GM23338 (cell line): ENCODE measurements at regions not wholly inside any gene's neighbourhood (a gene's known extent, or its start where the extent isn't known, plus 50 kb on each side); places are given as distances from the start of the nearest gene placed in this dataset.

Experiments
- ATAC-seq: fragments of 200-7000 bp; cut with Tn5 transposase; 3 replicates; pipeline ENCODE4 v1.9.1; 2020
- DNase-seq: peaks from one replicate; pipeline ENCODE4 v3.0.0-alpha.2; 2015; ENCODE audit warnings: low spot score
- H2AFZ ChIP-seq: fragments of 200-600 bp; sonication (generic); 2 replicates; pipeline ENCODE4 v1.8.0; 2016; ENCODE audit warnings: antibody characterized with exemption, mild to moderate bottlenecking, moderate library complexity
- H3F3A ChIP-seq: fragments of 200-600 bp; sonication (generic); replicated peaks from 2 replicates; pipeline ENCODE4 v1.8.0; 2017; ENCODE audit warnings: antibody characterized with exemption, mixed run types, low read depth
- H3K27ac ChIP-seq: fragments of 200-600 bp; sonication (generic); 2 replicates; pipeline ENCODE4 v1.6.1; 2016; ENCODE audit warnings: low read depth
- H3K27me3 ChIP-seq: fragments of 200-600 bp; sonication (generic); 2 replicates; pipeline ENCODE4 v1.8.0; 2016; ENCODE audit warnings: mild to moderate bottlenecking, mixed run types, moderate library complexity; ENCODE audit not compliant: insufficient read depth
- H3K36me3 ChIP-seq: fragments of 200-600 bp; sonication (generic); 2 replicates; pipeline ENCODE4 v1.8.0; 2016; ENCODE audit warnings: mild to moderate bottlenecking; ENCODE audit not compliant: insufficient read depth
- H3K4me1 ChIP-seq: fragments of 200-600 bp; sonication (generic); 2 replicates; pipeline ENCODE4 v1.8.0; 2016; ENCODE audit warnings: mild to moderate bottlenecking, moderate library complexity; ENCODE audit not compliant: insufficient read depth
- H3K4me2 ChIP-seq: fragments of 200-600 bp; sonication (generic); 2 replicates; pipeline ENCODE4 v1.7.1; 2017; ENCODE audit warnings: mixed run types
- H3K4me3 ChIP-seq: fragments of 200-600 bp; sonication (generic); 2 replicates; pipeline ENCODE4 v1.6.1; 2016; ENCODE audit warnings: mixed run types
- H3K79me2 ChIP-seq: fragments of 200-600 bp; sonication (generic); replicated peaks from 2 replicates; pipeline ENCODE4 v1.8.0; 2017; ENCODE audit warnings: mild to moderate bottlenecking; ENCODE audit not compliant: insufficient read depth
- H3K9me2 ChIP-seq: fragments of 200-600 bp; sonication (generic); 2 replicates; pipeline ENCODE4 v1.8.0; 2017; ENCODE audit not compliant: insufficient read depth
- H4K20me1 ChIP-seq: fragments of 200-600 bp; sonication (generic); replicated peaks from 2 replicates; pipeline ENCODE4 v1.8.0; 2017; ENCODE audit warnings: mild to moderate bottlenecking; ENCODE audit not compliant: insufficient read depth
- H3K27ac Mint-ChIP-seq: 2 replicates; pipeline ENCODE4 v1.8.0; 2020; ENCODE audit warnings: inconsistent platforms, mild to moderate bottlenecking, moderate library complexity, mixed read lengths
- H3K27me3 Mint-ChIP-seq: 3 replicates; pipeline ENCODE4 v1.8.0; 2022; ENCODE audit warnings: low read depth, mild to moderate bottlenecking, moderate library complexity, mixed read lengths, inconsistent platforms; ENCODE audit not compliant: insufficient read depth, poor library complexity
- H3K36me3 Mint-ChIP-seq: 3 replicates; pipeline ENCODE4 v1.8.0; 2021; ENCODE audit warnings: low read depth, mild to moderate bottlenecking, inconsistent platforms, moderate library complexity, mixed read lengths
- H3K4me1 Mint-ChIP-seq: 3 replicates; pipeline ENCODE4 v1.8.0; 2020; ENCODE audit warnings: mild to moderate bottlenecking, inconsistent platforms, mixed read lengths
- H3K4me3 Mint-ChIP-seq: 3 replicates; pipeline ENCODE4 v1.8.0; 2021; ENCODE audit warnings: moderate library complexity, mild to moderate bottlenecking, inconsistent platforms, mixed read lengths
- H3K9me3 Mint-ChIP-seq: 3 replicates; pipeline ENCODE4 v1.8.0; 2020; ENCODE audit warnings: moderate library complexity, mild to moderate bottlenecking, inconsistent platforms, mixed read lengths
- CREB1 ChIP-seq: fragments of 250-450 bp; sonication (Bioruptor Pico); IDR thresholded peaks from 2 replicates; pipeline ENCODE4 v1.5.0; 2020; ENCODE audit warnings: low read depth, mild to moderate bottlenecking, moderate library complexity
- CTCF ChIP-seq, 2 experiments: fragments of 200-600 bp in 1 of 2; sonication (generic) in 1 of 2; conservative IDR thresholded peaks; 2 replicates each; pipeline versions ENCODE4 v1.5.1 to v1.6.1; 2016 to 2017; ENCODE audit warnings: antibody characterized with exemption in 2 of 2, low read depth in 2 of 2, mild to moderate bottlenecking in 2 of 2, moderate library complexity in 1 of 2
- EZH2 ChIP-seq: fragments of 200-600 bp; sonication (generic); IDR thresholded peaks from one replicate; pipeline ENCODE4 v1.8.0; 2017; ENCODE audit warnings: antibody characterized with exemption, mild to moderate bottlenecking, low read depth; ENCODE audit not compliant: unreplicated experiment
- EZH2phosphoT487 ChIP-seq: fragments of 200-600 bp; sonication (generic); IDR thresholded peaks from one replicate; pipeline ENCODE4 v1.8.1; 2018; ENCODE audit warnings: antibody characterized with exemption; ENCODE audit not compliant: unreplicated experiment
- JUNB ChIP-seq: IDR thresholded peaks from one replicate; pipeline ENCODE4 v1.6.1; 2016; ENCODE audit warnings: antibody characterized with exemption; ENCODE audit not compliant: unreplicated experiment
- STAT1 ChIP-seq: IDR thresholded peaks from one replicate; pipeline ENCODE4 v1.6.1; 2016; ENCODE audit warnings: antibody characterized with exemption; ENCODE audit not compliant: unreplicated experiment
- ZNF114 ChIP-seq: fragments of 250-450 bp; sonication (Bioruptor Pico); IDR thresholded peaks from 2 replicates; pipeline ENCODE4 v1.5.0; 2020; ENCODE audit warnings: mild to moderate bottlenecking, moderate library complexity
- ZNF331 ChIP-seq: fragments of 250-450 bp; sonication (Bioruptor Pico); IDR thresholded peaks from 2 replicates; pipeline ENCODE4 v1.5.0; 2020; ENCODE audit warnings: low read depth, mild to moderate bottlenecking, moderate library complexity
- TF ChIP-seq, protein P1 (sequence below): fragments of 250-450 bp; sonication (Bioruptor Pico); IDR thresholded peaks from 2 replicates; pipeline ENCODE4 v1.5.0; 2020; ENCODE audit warnings: mild to moderate bottlenecking, moderate library complexity
- TF ChIP-seq, protein P2 (sequence below): IDR thresholded peaks from one replicate; pipeline ENCODE4 v1.6.1; 2018; ENCODE audit warnings: antibody characterized with exemption; ENCODE audit not compliant: unreplicated experiment

- TF ChIP-seq ZNF331 (CRISPR knock-in tag) (no peak), EZH2phosphoT487 (no peak)
- TF ChIP-seq, protein P1, sequence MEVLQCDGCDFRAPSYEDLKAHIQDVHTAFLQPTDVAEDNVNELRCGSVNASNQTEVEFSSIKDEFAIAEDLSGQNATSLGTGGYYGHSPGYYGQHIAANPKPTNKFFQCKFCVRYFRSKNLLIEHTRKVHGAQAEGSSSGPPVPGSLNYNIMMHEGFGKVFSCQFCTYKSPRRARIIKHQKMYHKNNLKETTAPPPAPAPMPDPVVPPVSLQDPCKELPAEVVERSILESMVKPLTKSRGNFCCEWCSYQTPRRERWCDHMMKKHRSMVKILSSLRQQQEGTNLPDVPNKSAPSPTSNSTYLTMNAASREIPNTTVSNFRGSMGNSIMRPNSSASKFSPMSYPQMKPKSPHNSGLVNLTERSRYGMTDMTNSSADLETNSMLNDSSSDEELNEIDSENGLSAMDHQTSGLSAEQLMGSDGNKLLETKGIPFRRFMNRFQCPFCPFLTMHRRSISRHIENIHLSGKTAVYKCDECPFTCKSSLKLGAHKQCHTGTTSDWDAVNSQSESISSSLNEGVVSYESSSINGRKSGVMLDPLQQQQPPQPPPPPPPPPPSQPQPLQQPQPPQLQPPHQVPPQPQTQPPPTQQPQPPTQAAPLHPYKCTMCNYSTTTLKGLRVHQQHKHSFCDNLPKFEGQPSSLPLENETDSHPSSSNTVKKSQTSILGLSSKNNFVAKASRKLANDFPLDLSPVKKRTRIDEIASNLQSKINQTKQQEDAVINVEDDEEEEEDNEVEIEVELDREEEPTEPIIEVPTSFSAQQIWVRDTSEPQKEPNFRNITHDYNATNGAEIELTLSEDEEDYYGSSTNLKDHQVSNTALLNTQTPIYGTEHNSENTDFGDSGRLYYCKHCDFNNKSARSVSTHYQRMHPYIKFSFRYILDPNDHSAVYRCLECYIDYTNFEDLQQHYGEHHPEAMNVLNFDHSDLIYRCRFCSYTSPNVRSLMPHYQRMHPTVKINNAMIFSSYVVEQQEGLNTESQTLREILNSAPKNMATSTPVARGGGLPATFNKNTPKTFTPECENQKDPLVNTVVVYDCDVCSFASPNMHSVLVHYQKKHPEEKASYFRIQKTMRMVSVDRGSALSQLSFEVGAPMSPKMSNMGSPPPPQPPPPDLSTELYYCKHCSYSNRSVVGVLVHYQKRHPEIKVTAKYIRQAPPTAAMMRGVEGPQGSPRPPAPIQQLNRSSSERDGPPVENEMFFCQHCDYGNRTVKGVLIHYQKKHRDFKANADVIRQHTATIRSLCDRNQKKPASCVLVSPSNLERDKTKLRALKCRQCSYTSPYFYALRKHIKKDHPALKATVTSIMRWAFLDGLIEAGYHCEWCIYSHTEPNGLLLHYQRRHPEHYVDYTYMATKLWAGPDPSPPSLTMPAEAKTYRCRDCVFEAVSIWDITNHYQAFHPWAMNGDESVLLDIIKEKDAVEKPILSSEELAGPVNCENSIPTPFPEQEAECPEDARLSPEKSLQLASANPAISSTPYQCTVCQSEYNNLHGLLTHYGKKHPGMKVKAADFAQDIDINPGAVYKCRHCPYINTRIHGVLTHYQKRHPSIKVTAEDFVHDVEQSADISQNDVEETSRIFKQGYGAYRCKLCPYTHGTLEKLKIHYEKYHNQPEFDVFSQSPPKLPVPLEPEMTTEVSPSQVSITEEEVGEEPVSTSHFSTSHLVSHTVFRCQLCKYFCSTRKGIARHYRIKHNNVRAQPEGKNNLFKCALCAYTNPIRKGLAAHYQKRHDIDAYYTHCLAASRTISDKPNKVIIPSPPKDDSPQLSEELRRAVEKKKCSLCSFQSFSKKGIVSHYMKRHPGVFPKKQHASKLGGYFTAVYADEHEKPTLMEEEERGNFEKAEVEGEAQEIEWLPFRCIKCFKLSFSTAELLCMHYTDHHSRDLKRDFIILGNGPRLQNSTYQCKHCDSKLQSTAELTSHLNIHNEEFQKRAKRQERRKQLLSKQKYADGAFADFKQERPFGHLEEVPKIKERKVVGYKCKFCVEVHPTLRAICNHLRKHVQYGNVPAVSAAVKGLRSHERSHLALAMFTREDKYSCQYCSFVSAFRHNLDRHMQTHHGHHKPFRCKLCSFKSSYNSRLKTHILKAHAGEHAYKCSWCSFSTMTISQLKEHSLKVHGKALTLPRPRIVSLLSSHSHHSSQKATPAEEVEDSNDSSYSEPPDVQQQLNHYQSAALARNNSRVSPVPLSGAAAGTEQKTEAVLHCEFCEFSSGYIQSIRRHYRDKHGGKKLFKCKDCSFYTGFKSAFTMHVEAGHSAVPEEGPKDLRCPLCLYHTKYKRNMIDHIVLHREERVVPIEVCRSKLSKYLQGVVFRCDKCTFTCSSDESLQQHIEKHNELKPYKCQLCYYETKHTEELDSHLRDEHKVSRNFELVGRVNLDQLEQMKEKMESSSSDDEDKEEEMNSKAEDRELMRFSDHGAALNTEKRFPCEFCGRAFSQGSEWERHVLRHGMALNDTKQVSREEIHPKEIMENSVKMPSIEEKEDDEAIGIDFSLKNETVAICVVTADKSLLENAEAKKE (CRISPR knock-in tag) = no peak
These were observed 661.0 kb upstream of the CDH18 start (continued) for GRCh38 chr5:20648981-20649380.

DNA sequence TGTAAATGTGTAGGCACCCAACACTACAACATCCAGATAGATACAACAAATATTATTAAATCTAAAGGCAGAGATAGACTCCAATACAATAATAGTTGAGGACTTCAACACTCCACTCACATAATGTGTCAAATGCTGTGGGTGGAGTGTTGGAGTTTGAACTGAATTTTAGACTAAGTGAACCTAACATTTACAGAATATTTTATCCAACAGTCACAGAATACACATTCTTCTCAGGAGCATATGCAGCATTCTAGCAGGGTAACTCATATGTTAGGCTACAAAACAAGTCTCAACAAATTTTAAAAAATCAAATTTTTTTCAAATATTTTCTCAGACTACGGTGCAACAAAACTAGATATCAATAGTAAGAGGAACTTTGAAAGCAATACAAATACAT, 648.7 kb upstream of the CDH18 start:
- Mint-ChIP-seq H3K27ac (no peak overlapping the region), H3K36me3 (no peaks in the 10 kb centered on the region), H3K9me3 (no peaks in the 10 kb centered on the region), H3K4me3 (no peak overlapping the region), H3K4me1 (no peaks in the 10 kb centered on the region), H3K27me3 (no peaks in the 10 kb centered on the region)
- Histone ChIP-seq H3K36me3 (no peaks in the 10 kb centered on the region), H3K4me1 (no peaks in the 10 kb centered on the region), H3K79me2 (no peaks in the 10 kb centered on the region), H3K4me2 (no peak overlapping the region), H3F3A (no peaks in the 10 kb centered on the region), H3K4me3 (no peak overlapping the region), H3K27ac (no peak overlapping the region), H2AFZ (no peak overlapping the region), H3K9me2 (no peaks in the 10 kb centered on the region), H4K20me1 (no peaks in the 10 kb centered on the region), H3K27me3 (no peaks in the 10 kb centered on the region)
- ATAC-seq = no peak
- no peak for DNase-seq
- TF ChIP-seq, protein P2, sequence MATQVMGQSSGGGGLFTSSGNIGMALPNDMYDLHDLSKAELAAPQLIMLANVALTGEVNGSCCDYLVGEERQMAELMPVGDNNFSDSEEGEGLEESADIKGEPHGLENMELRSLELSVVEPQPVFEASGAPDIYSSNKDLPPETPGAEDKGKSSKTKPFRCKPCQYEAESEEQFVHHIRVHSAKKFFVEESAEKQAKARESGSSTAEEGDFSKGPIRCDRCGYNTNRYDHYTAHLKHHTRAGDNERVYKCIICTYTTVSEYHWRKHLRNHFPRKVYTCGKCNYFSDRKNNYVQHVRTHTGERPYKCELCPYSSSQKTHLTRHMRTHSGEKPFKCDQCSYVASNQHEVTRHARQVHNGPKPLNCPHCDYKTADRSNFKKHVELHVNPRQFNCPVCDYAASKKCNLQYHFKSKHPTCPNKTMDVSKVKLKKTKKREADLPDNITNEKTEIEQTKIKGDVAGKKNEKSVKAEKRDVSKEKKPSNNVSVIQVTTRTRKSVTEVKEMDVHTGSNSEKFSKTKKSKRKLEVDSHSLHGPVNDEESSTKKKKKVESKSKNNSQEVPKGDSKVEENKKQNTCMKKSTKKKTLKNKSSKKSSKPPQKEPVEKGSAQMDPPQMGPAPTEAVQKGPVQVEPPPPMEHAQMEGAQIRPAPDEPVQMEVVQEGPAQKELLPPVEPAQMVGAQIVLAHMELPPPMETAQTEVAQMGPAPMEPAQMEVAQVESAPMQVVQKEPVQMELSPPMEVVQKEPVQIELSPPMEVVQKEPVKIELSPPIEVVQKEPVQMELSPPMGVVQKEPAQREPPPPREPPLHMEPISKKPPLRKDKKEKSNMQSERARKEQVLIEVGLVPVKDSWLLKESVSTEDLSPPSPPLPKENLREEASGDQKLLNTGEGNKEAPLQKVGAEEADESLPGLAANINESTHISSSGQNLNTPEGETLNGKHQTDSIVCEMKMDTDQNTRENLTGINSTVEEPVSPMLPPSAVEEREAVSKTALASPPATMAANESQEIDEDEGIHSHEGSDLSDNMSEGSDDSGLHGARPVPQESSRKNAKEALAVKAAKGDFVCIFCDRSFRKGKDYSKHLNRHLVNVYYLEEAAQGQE = no peak
- TF ChIP-seq CTCF (conservative IDR thresholded peaks at IDR 0.05; ENCODE audit: low read depth in 2 of 2) (no peak), JUNB (no peak), STAT1 (no peak), CREB1 (CRISPR knock-in tag) (no peak), EZH2phosphoT487 (no peak), ZNF114 (CRISPR knock-in tag) (no peak), EZH2 (no peak)
